Fibroblast of the aortic adventitia (primary cell): ENCODE measurements at regions not wholly inside any gene's neighbourhood (a gene's known extent, or its start where the extent isn't known, plus 50 kb on each side); places are given as distances from the start of the nearest gene placed in this dataset.

Source experiments
- DNase-seq: peaks from one replicate; pipeline ENCODE4 v3.0.0-alpha.2; 2010; ENCODE audit warnings: low read depth
- H3K4me3 ChIP-seq: 2 replicates; pipeline ENCODE4 v1.5.1; 2011; ENCODE audit warnings: low read depth, mild to moderate bottlenecking, control low read depth, low read length, moderate library complexity
- TF ChIP-seq, protein P1 (sequence below): IDR thresholded peaks from 2 replicates; pipeline ENCODE4 v1.5.1; 2011; ENCODE audit warnings: mild to moderate bottlenecking, low read length, control low read depth, inconsistent platforms; ENCODE audit not compliant: insufficient read depth

DNA sequence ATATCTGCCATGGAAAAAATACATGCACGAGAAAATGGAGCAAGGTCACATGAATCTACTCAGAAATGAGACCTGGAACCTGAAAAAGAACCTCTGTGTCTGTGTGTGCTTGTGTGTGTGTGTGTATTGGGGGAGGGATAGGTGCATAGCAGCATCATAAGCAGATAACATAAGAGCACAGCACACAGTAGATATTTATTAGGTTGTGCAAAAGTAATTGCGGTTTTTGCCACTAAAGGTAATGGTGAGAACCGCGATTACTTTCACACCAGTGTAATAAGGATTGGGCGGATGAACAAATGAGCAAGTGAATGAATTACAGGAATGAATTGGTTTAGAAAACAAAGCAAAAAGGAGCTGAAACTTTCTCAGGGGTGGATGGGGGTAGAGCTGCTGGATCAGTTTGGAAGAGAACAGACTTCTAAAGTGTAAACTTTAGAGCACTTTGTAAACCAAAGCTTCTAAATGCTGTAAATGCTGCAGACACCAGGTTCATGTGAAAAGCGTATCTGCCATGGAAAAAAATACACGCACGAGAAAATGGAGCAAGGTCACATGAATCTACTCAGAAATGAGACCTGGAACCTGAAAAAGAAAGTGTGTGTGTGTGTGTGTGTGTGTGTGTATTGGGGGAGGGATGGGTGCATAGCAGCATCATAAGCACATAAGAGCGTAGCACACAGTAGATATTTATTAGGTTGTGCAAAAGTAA, 156.9 kb downstream of the TOMM20 start:
- no peak overlapping the region for H3K4me3 ChIP-seq
- DNase-seq, result no peak
- TF ChIP-seq, protein P1, sequence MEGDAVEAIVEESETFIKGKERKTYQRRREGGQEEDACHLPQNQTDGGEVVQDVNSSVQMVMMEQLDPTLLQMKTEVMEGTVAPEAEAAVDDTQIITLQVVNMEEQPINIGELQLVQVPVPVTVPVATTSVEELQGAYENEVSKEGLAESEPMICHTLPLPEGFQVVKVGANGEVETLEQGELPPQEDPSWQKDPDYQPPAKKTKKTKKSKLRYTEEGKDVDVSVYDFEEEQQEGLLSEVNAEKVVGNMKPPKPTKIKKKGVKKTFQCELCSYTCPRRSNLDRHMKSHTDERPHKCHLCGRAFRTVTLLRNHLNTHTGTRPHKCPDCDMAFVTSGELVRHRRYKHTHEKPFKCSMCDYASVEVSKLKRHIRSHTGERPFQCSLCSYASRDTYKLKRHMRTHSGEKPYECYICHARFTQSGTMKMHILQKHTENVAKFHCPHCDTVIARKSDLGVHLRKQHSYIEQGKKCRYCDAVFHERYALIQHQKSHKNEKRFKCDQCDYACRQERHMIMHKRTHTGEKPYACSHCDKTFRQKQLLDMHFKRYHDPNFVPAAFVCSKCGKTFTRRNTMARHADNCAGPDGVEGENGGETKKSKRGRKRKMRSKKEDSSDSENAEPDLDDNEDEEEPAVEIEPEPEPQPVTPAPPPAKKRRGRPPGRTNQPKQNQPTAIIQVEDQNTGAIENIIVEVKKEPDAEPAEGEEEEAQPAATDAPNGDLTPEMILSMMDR, result no peak

DNA sequence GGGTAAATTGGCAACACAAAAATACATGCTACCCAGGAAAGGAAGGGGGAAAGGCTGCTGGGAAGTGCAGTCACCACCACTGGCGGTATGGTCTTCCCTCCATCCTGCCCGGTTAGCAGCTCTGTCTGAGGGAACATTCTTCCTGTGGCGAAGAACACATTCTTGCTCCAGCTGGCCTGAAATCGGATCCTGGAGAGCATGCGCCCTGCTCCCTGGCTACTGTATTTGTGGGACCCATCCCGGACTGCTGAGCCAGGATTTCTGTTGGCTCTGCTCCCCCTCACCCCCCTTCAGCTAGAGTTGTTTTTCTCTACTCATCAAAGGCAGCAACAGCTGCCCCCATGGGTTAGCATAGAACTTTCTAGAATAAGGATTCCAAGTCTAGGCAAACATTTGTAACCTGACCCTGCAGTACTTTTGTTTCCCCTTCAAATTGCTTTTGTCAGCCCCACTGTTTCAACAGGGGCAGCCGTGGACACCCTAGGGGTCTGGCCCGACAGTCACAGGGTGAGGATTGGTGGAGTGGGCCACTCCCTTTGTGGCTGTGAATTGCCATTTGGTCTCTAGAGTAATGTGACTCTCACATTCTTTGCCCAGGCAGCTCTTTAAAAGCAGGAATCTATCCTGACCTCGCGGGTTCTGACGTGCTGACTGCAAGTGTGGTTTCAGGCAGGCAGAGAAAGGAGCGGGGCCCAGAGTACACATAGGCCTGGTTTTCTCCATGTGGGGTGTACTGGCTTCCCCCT, 157.7 kb downstream of the TOMM20 start:
- peak; percentile 97 for DNase-seq
- peak overlapping the region; percentile 13 for H3K4me3 ChIP-seq
- TF ChIP-seq, protein P1, result no peak

DNA sequence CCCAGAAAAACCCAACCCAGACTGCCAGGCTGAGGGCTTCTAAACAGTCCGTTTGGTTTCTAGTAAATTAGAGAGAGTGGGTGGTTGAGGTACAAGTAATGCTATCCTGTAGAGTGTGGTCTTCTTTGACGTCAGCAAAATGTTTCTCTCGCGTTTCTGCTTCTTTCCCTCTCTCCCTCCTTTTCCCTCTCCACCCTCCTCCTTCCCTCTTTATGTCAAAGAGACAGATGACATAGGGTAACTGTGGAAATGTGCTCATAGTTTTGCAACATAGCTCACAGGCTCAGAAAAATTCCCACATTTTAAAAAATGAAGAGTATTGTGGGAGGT, 158.3 kb downstream of the TOMM20 start:
- H3K4me3 ChIP-seq, result no peak overlapping the region
- peak; percentile 97 for DNase-seq
- TF ChIP-seq, protein P1, result no peak

DNA sequence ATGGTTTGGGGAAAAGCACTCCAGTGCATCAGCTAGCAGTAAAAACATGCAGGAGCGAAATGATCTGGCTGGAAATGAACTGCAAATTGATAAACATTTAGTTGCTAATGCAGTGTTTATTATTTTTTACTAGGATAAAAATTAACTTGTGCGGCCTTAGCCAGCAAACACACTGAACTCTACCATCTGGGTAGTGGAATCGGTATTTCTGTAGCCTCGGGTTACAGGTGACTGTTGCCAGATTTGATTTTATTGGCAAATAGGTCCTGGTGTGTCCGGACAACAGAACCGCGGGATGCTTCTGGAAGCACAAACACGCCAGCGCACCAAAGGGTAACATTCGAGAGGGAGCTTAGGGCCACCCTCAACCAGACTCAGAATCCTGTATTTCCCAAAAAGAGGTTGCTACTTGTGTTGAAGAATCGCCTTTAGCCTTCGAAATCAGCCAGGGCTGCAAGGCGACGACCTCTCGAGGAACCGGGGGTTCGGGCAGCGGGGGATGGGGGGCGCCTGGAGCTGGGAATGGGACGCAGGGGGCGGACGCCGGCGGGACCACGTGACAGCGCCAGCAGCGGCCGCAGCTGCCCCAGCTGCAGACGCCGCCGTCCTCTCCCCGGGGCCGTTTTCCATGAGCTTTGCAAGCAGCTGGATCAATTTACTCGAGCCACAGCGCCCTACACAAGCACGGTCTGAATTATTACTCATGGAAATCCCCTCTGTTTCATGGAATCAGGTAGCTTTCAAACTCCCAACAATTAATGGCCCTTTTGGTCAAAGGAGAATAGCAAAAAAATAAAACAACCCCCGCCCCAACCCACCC, 158.8 kb downstream of the TOMM20 start:
- TF ChIP-seq, protein P1, result no peak
- peak; percentile 59 for DNase-seq
- H3K4me3 ChIP-seq, result peak overlapping the region; percentile 14

DNA sequence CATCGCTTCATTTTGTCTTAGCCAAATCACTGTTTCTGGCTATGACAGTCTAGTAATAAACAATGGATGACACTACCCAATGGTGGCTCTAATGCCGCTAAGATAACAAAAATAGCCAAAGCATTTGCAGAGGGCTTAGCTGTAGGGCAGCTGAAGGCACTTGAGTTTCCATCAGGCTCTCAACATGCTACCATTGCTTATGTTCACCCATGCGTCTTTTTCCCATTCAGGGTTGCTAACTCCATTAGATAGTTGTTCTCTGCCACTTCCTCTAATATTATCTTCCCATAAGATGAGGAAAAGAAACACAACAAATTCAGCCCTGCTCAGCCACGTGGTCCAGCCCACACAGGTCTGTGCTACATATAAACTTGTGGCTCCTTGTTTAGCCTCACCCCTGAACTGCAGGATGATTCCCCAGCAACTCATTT, 159.6 kb downstream of the TOMM20 start:
- DNase-seq, result no peak
- TF ChIP-seq, protein P1, result no peak

DNA sequence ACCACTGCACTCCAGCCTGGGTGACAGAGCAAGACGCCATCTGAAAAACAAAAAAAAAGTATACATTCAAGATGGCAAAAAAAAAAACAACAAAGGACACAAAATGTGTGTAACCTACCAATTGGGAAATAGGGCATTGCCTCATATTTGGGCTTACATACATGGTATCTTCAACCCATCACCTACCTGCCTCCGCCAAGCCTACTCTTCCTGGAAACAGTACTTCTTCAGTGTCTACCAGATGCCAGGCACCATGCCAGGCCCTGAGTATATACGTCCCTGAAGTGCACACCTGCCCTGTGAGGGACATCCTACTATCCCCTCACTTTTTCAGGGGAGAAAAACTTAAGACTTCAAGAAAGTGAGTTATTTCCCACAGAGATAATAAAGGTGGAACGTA, 160.2 kb downstream of the TOMM20 start:
- TF ChIP-seq, protein P1, result no peak
- no peak overlapping the region for H3K4me3 ChIP-seq
- DNase-seq, result no peak

More for the DNA sequence above, 159.6 kb downstream of the TOMM20 start:
- no peak overlapping the region for H3K4me3 ChIP-seq
